Neutrophil (primary cell): ENCODE measurements at regions not wholly inside any gene's neighbourhood (a gene's known extent, or its start where the extent isn't known, plus 50 kb on each side); places are given as distances from the start of the nearest gene placed in this dataset.

Source experiments
- H3K27ac ChIP-seq: fragments of 200-600 bp; sonication (generic); 2 replicates; pipeline ENCODE4 v1.5.1; 2016; ENCODE audit warnings: mild to moderate bottlenecking, moderate library complexity
- H3K27me3 ChIP-seq: fragments of 200-600 bp; sonication (generic); 2 replicates; pipeline ENCODE4 v1.6.0; 2016; ENCODE audit warnings: mild to moderate bottlenecking
- H3K36me3 ChIP-seq: fragments of 200-600 bp; sonication (generic); 2 replicates; pipeline ENCODE4 v1.5.1; 2017
- H3K4me1 ChIP-seq, 2 experiments: fragments of 200-600 bp in 1 of 2; sonication (generic) in 1 of 2; 1 replicate in 1 of 2; 2 replicates in 1 of 2; pipeline versions ENCODE4 v1.5.1 to v1.6.1; 2013 to 2016; ENCODE audit warnings: low read depth in 1 of 2, low read length in 1 of 2, mild to moderate bottlenecking in 1 of 2, moderate library complexity in 1 of 2; ENCODE audit not compliant: control insufficient read depth in 1 of 2, insufficient read depth in 1 of 2
- H3K4me3 ChIP-seq, 2 experiments: fragments of 200-600 bp in 1 of 2; sonication (generic) in 1 of 2; 1 replicate in 1 of 2; 2 replicates in 1 of 2; pipeline ENCODE4 v1.5.1; 2013 to 2016; ENCODE audit warnings: low read depth in 1 of 2, low read length in 1 of 2, mild to moderate bottlenecking in 1 of 2, moderate library complexity in 1 of 2
- H3K9me3 ChIP-seq: fragments of 200-600 bp; sonication (generic); 2 replicates; pipeline ENCODE4 v1.5.1; 2016
- CTCF ChIP-seq: fragments of 200-600 bp; sonication (generic); IDR thresholded peaks from 2 replicates; pipeline ENCODE4 v1.5.1; 2016; ENCODE audit warnings: antibody characterized with exemption

- no peak for TF ChIP-seq CTCF
- no peak overlapping the region for H3K27ac ChIP-seq
- no peaks in the 10 kb centered on the region for H3K36me3 ChIP-seq
- H3K27me3 ChIP-seq: no peaks in the 10 kb centered on the region
- H3K4me3 ChIP-seq: no peak overlapping the region
- no peaks in the 10 kb centered on the region for H3K4me1 ChIP-seq
- H3K9me3 ChIP-seq: no peaks in the 10 kb centered on the region
Measured at GRCh38 chr15:81909011-81909358, 136.8 kb downstream of the MEX3B start.

GRCh38 chr15:81908111-81908510 is 137.7 kb downstream of the MEX3B start:
- H3K4me1 ChIP-seq: no peaks in the 10 kb centered on the region
- H3K9me3 ChIP-seq: no peaks in the 10 kb centered on the region
- H3K27me3 ChIP-seq: no peaks in the 10 kb centered on the region
- H3K27ac ChIP-seq: no peak overlapping the region
- H3K36me3 ChIP-seq: no peaks in the 10 kb centered on the region
- H3K4me3 ChIP-seq: no peak overlapping the region
- no peak for TF ChIP-seq CTCF

- H3K36me3 ChIP-seq: no peaks in the 10 kb centered on the region
- no peak for TF ChIP-seq CTCF
- no peaks in the 10 kb centered on the region for H3K27me3 ChIP-seq
- no peaks in the 10 kb centered on the region for H3K9me3 ChIP-seq
- H3K4me3 ChIP-seq: no peak overlapping the region
- H3K4me1 ChIP-seq: no peaks in the 10 kb centered on the region
- no peak overlapping the region for H3K27ac ChIP-seq
Measured at GRCh38 chr15:81907521-81907920, 138.3 kb downstream of the MEX3B start.

GRCh38 chr15:81905889-81906288 is 139.9 kb downstream of the MEX3B start:
- no peak for TF ChIP-seq CTCF
- Histone ChIP-seq H3K4me1 (no peaks in the 10 kb centered on the region), H3K9me3 (no peaks in the 10 kb centered on the region), H3K27me3 (no peaks in the 10 kb centered on the region), H3K4me3 (no peak overlapping the region), H3K36me3 (no peaks in the 10 kb centered on the region), H3K27ac (no peak overlapping the region)

GRCh38 chr15:81901319-81901718 is 144.5 kb downstream of the MEX3B start:
- H3K4me1 ChIP-seq: no peaks in the 10 kb centered on the region
- H3K36me3 ChIP-seq: no peaks in the 10 kb centered on the region
- H3K9me3 ChIP-seq: no peaks in the 10 kb centered on the region
- no peak for TF ChIP-seq CTCF
- no peaks in the 10 kb centered on the region for H3K27me3 ChIP-seq
- H3K27ac ChIP-seq: no peak overlapping the region
- no peak overlapping the region for H3K4me3 ChIP-seq

GRCh38 chr15:81899730-81900129 is 146.1 kb downstream of the MEX3B start:
- TF ChIP-seq CTCF: no peak
- Histone ChIP-seq H3K4me1 (no peaks in the 10 kb centered on the region), H3K27me3 (no peaks in the 10 kb centered on the region), H3K36me3 (no peaks in the 10 kb centered on the region), H3K9me3 (no peaks in the 10 kb centered on the region), H3K27ac (no peak overlapping the region), H3K4me3 (no peak overlapping the region)
